Kidney epithelial cell (primary cell): ENCODE measurements at regions not wholly inside any gene's neighbourhood (a gene's known extent, or its start where the extent isn't known, plus 50 kb on each side); places are given as distances from the start of the nearest gene placed in this dataset.

Experiments
- DNase-seq: peaks from one replicate; pipeline ENCODE4 v3.0.0-alpha.2; 2010; ENCODE audit warnings: low read depth
- H3K27me3 ChIP-seq: 2 replicates; pipeline ENCODE4 v1.6.0; 2011; ENCODE audit warnings: low read length; ENCODE audit not compliant: control insufficient read depth, insufficient read depth
- H3K36me3 ChIP-seq: 2 replicates; pipeline ENCODE4 v1.5.1; 2011; ENCODE audit warnings: low read length; ENCODE audit not compliant: control insufficient read depth, insufficient read depth
- H3K4me3 ChIP-seq: 2 replicates; pipeline ENCODE4 v1.5.1; 2011; ENCODE audit warnings: low read depth, mild to moderate bottlenecking, control low read depth, low read length
- TF ChIP-seq, protein P1 (sequence below): IDR thresholded peaks from 2 replicates; pipeline ENCODE4 v1.5.1; 2011; ENCODE audit warnings: mild to moderate bottlenecking, moderate library complexity, low read length, control low read depth, inconsistent platforms; ENCODE audit not compliant: insufficient read depth, poor library complexity, severe bottlenecking

DNA sequence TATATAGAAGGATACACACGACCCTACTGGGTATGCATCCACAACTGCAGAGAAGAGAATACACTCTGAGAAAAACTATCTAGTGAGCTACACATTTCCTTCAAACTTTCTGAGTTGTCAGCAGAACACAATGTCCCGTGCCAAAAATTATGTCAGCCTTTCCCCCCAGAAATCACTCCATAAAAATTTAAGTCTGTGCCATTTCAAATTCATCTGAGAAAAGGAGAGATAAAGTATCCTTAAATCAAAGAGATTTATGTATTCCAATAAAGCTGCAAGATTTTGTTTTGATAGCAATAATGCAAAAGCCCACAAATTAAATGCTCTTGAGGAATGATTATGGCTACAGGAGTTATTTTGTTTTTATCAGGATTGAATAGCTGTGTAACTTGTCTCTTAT lies 760.1 kb downstream of the CDH11 start:
- no peaks in the 10 kb centered on the region for H3K27me3 ChIP-seq
- H3K36me3 ChIP-seq, result no peaks in the 10 kb centered on the region

DNA sequence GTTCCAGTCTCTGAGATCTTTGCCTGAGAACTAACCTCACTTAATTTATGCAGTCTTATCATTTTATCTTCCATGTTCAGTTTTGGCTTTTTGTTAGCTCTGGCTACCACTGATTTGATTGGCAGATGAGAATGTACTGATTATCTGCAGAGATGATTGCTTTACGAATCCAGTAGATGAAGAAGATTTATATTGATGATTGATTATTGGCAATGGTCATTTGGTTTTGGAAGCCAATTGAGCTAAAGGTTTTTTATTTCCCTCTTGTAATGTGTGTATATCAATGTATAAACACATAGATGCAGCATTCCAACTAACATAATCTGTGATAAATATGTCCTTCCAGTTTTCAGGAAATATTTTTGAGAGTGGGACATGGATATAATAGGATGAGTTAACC lies 763.6 kb downstream of the CDH11 start:
- no peaks in the 10 kb centered on the region for H3K36me3 ChIP-seq
- no peak for DNase-seq

More for the DNA sequence above, 760.1 kb downstream of the CDH11 start:
- TF ChIP-seq, protein P1, sequence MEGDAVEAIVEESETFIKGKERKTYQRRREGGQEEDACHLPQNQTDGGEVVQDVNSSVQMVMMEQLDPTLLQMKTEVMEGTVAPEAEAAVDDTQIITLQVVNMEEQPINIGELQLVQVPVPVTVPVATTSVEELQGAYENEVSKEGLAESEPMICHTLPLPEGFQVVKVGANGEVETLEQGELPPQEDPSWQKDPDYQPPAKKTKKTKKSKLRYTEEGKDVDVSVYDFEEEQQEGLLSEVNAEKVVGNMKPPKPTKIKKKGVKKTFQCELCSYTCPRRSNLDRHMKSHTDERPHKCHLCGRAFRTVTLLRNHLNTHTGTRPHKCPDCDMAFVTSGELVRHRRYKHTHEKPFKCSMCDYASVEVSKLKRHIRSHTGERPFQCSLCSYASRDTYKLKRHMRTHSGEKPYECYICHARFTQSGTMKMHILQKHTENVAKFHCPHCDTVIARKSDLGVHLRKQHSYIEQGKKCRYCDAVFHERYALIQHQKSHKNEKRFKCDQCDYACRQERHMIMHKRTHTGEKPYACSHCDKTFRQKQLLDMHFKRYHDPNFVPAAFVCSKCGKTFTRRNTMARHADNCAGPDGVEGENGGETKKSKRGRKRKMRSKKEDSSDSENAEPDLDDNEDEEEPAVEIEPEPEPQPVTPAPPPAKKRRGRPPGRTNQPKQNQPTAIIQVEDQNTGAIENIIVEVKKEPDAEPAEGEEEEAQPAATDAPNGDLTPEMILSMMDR, result no peak
- no peak overlapping the region for H3K4me3 ChIP-seq
- no peak for DNase-seq

DNA sequence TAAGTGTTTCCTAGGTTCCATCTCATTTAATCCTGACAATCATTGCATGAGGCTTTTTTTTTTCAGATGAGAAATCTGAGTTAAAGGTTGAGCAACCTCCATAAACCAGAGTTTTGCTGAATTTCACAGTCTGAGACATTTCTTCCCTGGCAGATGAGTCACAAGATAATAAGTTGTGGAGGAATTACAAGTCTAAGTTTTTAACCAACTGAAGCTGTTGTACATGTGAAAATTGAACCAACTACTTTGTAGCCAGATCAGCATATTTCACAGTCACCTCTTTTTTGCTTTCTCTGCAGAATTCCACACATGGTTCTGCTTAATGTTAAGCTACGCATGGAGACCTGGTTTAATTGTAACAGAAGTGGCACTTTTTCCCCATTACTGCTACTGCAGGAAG lies 765.6 kb downstream of the CDH11 start:
- peak; percentile 87 for DNase-seq
- Histone ChIP-seq H3K4me3 (no peak overlapping the region), H3K27me3 (no peaks in the 10 kb centered on the region), H3K36me3 (no peaks in the 10 kb centered on the region)
- TF ChIP-seq, protein P1, result no peak

More for the DNA sequence above, 763.6 kb downstream of the CDH11 start:
- H3K27me3 ChIP-seq, result no peaks in the 10 kb centered on the region
- no peak overlapping the region for H3K4me3 ChIP-seq
- TF ChIP-seq, protein P1, result no peak

DNA sequence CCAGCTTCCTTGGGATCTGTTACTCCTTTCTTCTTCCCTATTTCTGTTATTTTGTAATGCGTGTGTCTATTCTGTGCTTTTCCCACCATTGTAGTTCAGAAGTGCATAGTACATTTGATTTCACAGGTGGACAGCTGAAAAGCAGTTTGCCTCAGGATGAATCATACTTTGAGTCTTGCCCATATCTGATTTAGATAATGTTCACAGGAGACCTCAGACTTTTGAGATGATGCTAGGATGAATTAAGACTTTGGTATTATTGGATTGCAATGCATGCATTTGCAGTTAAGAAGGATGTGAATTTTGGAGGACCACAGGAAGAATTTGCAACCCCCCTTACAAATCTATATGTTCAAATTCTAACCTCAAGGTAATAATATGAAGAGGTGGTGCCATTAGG lies 769.6 kb downstream of the CDH11 start:
- H3K27me3 ChIP-seq, result no peaks in the 10 kb centered on the region

DNA sequence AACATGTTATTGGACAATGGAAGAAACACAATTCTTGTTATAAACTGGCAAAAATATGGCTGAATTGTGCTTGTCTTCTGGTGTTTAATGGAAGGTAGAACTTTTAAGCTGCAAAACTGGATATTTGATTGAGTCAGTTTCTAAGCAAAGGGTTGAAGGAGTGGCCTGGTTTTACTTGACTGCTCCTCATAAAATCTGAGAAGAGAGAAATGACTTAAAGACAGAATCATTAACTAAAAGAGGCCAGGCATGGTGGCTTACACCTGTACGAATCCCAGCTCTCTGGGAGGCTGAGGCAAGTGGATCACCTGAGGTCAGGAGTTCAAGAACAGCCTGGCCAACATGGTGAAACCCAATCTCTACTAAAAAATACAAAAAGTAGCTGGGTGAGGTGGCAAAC lies 770.7 kb downstream of the CDH11 start:
- TF ChIP-seq, protein P1, result no peak
- H3K36me3 ChIP-seq, result no peaks in the 10 kb centered on the region
- DNase-seq, result peak; percentile 16
- no peak overlapping the region for H3K4me3 ChIP-seq
- H3K27me3 ChIP-seq, result no peaks in the 10 kb centered on the region

More for the DNA sequence above, 769.6 kb downstream of the CDH11 start:
- no peak for DNase-seq
- H3K36me3 ChIP-seq, result no peaks in the 10 kb centered on the region
- TF ChIP-seq, protein P1, result no peak
- no peak overlapping the region for H3K4me3 ChIP-seq

DNA sequence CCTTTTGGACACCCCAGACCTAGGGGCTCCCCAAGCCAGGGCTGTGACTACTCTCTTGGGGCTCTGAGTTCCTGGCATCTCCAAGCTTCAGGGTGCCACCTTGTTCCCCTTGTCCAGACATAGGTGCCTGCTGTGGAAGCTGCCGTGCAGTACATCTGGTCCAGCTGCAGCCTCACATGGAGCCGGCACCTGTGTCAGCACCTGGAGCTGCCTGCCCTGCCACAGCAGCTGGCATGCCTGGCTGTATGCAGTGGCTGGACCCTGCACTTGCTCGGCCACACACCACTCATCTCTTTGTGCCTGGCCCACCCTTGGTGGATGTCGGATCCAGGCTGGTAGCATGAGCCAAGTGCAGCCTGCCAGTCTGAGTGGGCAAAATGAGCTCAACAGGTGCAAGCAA lies 775.8 kb downstream of the CDH11 start:
- H3K4me3 ChIP-seq, result no peak overlapping the region
- H3K27me3 ChIP-seq, result no peaks in the 10 kb centered on the region
- H3K36me3 ChIP-seq, result no peaks in the 10 kb centered on the region
- TF ChIP-seq, protein P1, result no peak
- no peak for DNase-seq
